Hippocampal formation (tissue), 2 donors: ENCODE measurements at regions not wholly inside any gene's neighbourhood (a gene's known extent, or its start where the extent isn't known, plus 50 kb on each side); places are given as distances from the start of the nearest gene placed in this dataset.
"Not testable (repeated sequence)": the region's sequence is repeated elsewhere in the genome, so short reads cannot be mapped to it uniquely, and the experiment has no call there.

ENCODE experiments used
- DNase-seq, 2 donors: peaks; one replicate each; lab custom pipeline; 2025; lab: John Stamatoyannopoulos, UW

DNA sequence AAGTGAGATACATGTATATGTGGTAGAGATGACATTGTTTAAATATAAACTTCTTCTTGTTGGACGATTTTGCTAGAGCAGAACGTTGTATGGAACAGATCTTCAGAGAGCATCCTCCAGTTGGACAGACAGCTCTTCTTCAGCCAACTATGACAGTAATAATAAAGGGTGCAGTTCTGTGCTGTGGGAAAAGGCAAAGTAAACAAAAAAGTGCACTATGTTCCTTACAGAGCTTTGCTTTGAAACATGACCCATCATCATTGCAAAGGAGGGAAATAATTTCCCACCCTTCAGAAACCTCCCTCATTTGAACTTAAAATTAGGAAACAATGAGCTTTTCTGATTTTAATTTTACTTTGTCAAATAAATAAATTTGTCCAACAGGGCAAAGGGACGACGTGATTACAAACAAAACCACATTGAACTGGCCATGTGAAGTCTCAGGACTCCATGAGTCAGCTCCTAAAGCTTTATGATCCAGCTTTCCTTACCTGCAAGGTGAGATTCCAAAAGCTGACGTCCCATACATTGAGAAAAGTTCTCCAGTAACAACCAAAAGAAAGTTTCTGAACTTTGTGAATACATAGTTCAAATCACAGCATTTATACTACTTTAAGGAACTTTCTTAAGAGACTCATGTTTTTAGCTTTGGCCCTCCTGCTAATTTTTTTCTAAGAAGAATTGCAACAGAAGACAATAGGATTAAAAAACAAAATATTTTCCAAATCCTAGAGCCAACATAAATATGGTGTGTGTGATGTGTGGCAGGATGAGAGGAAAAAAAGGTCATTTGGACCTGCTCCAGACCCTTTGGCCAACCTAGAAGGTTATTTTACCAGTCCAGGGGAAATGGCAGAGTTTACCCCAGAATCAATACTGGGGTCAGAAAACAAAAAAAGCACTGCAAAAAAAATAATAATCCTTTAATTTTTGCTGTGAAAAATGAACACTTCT is 565.4 kb upstream of the NRP1 start:
- DNase-seq: no peak

DNA sequence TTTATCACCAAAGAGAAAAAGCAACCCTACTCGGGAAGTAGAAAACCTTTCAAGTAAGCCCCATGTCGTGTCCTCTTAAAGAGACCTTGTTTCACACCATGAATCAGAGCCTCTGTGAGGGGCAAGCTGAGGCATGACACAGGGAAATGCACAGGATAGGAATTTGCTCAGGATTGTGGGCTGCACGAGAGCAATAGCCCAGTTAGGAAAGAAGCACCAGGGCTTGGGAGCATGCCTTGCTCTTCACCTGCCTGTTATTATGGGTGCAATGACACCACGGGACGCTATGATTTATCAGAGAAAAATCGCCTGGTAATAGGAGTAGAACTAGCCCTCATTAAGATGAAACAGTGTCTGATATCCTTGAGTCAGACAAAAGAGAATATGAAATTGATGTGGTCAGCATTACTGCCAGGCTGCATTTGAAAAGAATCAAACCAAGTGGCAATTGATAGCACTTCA is 562.9 kb upstream of the NRP1 start:
- DNase-seq: no peak

DNA sequence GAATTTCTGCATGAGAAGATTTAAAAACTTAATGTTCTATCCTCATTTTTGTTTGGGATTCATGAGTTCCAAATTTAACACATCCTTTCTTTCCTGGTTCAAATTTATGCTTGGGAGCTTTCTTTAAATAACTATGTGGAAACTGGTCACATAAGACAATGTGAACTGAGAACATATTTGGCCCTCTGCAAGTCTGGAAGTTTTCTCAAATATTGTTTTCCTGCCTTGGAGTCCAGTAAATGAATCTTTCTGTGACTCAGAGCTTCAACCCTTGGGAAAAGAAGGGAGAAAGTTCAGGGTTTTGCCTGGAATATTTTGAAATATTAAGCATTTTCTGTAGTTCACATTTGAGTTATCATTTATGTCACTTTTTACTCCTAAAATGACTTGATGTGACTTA is 559.0 kb upstream of the NRP1 start:
- no peak for DNase-seq

DNA sequence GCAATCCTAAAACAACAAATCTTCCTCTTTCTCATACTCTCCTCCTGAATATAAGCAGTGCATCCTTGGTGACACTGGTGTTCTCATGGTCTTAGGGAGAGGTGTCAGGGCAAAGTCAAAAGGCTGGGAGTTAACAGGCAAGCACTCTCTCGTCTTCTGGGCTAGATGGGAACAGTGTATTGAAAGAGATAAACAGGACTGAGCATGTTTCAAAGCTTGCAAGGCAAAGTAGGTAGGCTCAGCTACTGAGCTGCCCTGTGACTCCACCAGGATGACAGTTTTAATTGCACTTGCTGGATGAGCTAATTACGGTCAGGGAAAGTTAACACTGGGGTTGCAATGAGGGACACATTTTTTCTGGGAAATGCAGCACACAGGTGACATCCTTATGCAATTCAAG is 554.9 kb upstream of the NRP1 start:
- no peak for DNase-seq

DNA sequence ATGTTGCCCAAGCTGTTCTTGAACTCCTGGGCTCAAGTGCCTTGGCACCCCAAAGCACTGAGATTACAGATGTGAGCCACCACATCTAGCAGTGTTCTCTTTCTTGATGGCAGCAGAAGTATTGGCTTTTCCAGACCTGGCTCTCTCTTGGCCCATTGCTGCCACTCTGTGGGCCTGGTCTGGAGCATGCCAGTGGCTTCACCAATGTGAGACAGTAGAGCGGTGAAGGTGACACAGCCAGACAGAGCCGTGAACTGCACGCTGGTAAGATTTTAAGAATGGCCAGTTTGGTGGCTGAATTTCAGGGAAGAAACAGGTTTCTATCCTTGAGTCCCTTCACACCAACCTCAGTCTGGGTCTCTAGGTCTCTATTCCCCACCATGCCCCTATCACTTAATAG is 552.7 kb upstream of the NRP1 start:
- no peak for DNase-seq

DNA sequence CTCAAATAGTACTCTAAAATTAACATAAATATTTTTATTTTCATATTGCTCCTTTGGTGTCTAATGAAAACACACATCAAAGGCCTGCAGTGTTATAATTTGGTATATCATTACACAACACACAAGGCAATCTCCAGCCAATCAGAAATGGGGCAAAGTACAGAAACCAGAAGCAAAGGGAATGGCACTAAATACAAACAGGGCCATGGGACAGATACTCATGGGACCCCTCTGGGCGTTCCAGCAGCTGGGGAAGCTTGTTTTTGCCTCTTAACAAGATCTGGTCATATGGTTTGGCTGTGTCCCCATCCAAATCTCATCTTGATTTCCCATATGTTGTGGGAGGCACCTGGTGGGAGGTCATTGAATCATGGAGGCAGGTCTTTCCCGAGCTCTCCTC is 551.8 kb upstream of the NRP1 start:
- DNase-seq: no peak

DNA sequence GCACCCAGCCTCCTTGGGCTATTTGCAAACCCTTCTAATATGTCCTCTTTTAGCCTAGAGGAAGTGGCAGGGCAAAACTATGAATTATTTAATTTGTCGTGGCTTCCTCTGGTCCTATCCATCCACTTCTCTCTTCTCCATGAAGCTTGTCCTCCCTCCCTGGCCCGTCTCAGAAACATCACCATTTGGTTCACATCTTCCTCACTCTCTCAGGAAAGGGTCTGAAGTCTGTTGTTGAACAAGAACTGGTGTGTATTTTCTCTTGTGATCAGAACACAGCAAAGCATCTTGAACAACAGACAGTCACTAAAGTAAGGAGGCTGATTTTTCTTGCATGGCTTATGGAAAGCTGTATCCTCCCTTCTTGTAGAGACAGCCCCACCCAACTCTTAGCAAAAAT is 550.1 kb upstream of the NRP1 start:
- no peak for DNase-seq

DNA sequence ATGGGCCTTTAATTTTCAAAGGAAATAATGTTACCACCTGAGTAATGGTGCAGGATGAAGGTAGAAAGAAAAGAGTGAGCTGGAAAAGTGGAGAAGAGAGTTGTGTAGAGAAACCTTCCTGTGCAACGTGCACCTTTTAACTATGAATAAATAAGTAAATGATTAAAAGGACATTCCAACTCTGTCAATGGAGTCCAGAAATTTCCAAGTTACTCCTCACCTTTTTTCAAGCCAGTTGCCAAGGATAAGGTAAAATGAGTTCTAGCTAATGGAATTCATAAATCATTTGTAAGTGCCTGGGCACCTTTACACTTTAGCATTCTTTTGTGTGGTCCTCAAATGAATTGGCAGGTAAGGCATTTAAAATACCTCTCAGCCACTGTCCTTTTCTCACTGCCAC is 549.4 kb upstream of the NRP1 start:
- no peak for DNase-seq

DNA sequence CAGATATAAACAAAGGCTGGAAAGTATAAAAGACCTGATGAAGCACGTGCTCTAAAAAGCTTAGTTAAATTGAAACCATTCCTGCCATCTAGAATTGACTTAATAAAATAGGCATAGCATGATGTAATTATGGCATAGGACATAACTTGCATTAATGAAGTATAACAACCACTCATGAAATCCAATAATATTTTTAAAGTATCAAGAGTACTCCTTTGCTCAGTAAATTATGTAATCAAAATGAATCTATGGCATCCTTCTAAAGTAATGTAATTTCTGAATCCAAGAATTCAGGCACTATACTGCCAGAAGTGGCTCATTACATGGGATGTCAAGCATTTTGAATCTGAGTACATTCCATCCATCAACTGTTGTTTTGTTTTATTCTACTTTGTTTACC is 548.5 kb upstream of the NRP1 start:
- no peak for DNase-seq

DNA sequence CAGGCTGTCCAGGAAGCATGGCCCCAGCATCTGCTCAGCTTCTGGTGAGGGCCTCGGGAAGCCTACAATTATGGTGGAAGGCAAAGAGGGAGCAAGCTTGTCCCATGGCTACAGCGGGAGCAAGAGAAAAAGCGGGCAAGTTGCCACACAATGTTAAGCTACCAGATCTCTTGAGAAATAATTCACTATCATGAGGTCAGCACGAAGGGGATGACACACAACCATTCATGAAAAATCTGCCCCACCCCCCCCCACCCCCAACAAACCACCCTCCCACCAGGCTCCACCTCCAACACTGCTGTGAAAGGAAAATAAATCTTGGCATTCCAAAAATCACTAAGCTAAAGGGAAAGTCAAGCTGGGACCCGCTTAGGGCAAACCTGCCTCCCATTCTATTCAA is 545.8 kb upstream of the NRP1 start:
- DNase-seq: no peak

DNA sequence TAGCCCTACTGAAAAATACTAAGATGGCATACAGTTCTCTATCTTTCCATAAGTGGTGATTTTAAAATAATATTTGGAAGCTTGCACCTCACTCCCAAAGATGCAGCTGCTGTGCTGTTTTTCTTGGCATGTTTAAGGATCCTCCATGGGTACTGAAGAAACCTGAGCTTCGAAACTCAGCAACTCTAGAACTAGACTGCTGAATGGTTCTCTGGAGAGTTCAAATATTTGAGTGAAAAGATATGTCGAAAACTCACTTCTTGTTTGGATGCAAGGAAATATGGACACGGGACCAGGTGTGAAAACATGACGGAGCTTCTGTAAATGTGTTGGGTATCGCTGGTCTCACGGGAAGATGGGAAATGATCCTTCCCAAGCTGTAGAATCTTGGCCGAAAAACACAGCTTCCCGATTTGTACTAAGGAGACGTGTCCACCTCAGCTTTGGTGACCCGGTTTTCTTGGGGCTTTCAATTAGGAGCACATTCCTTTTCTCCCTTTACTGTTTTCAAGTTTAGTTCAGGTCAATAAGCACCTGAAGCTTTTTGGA is 543.8 kb upstream of the NRP1 start:
- DNase-seq: no peak

DNA sequence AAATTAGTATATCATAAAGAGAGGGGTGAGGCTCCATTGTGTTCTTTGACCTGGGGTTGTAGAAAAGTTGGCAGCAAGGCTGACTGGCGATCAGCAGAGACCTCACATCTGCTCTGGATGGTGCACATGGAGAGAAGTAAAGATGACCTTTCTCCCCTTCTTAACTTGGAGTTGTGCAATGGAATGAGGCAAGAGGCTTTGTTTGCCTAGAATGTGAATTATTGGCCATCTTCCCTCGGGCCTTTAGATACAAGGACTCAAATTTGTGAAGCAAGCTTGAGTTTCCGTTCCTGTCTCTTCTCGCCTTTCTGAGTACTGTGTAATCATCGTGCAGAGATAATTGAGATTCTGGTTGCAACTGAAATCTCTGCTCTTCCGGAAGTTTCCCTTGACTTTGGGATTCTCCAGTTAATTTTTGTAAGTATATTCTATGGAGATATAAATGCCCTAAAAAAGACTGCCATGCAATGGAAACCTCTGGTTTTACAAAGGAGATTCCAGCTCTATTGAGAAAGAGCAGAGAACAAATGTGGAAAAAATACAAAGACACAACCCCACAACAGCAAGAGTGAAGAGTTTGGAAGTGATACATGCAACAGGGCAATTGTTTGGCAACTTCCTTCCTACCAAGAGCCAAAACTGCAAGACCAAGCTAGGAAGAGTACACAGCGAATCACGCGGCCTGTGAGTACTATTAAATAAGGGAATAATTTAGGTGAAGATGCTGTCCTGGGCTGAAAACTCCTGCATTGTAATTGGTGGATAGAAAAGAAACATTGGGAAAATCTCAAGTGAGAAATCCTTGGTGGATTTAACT is 542.3 kb upstream of the NRP1 start:
- no peak for DNase-seq

DNA sequence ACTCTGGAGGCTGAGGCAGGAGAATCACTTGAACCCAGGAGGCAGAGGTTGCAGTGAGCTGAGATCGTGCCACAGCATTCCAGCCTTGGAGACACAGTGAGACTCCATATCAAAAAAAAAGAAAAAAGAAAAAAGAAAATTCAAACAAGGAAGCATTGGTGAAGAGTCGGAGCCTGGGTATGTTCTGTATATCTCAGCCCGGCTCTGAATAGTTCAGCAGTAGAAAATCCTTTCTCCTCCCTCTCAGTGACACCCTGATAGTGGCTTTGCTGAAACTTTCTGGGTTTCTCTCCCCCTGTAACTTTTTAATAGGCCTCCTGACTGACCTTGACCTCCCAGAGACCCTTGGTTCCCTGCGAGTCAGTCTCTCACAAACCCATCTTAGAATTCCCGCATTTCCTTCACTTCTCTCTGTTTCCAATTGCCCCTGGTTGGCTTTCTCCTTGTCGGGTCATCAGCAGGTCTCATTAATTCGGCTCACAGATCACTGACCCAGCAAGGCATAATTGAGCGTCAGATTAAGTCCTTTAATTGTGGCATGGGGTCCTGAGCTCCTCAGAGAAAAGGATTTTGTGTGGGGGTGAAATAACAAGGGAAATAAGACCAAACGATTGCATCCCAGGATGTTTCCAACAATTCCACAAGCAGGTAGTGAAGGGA is 541.6 kb upstream of the NRP1 start:
- no peak for DNase-seq

DNA sequence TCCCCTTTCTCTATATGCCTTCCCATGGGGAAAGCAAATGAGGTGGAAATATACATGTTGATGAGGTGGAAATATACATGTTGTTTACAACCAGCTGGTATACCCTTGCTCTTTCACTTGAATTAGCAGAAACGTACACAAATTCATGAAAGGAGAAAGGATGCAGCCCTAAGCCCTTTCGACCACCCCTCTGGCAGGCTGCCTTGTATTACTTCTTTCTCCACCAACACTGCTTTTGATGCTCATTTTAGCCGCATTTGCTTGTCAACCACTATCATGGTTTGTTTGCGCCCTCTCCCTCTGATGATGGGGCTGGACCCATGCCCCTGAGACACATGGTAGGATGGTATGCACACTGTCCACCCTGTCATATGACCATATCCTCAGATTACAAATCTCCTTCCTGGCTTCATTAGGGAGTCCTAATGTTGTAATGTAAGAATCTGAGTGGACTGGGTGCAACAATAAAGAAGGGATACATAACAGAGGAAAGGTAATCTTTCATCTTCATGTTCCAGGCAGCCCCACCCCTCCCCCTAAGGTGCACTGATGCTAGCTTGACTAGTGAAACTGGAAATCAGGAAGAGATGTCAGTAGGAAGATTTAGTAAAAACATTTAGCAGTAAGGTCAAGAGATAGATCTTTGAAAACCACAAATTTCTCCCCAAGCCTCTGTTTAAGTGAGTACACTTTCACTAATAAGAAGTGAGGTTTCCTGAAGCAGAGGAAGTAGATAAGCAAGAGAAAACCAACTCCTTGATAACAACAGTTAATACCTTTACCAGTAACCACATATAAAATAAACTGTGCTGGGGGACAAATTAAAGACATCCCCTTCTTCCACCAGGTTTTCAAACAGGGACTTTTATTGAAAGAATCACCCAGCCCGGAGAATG is 536.8 kb upstream of the NRP1 start:
- no peak for DNase-seq

DNA sequence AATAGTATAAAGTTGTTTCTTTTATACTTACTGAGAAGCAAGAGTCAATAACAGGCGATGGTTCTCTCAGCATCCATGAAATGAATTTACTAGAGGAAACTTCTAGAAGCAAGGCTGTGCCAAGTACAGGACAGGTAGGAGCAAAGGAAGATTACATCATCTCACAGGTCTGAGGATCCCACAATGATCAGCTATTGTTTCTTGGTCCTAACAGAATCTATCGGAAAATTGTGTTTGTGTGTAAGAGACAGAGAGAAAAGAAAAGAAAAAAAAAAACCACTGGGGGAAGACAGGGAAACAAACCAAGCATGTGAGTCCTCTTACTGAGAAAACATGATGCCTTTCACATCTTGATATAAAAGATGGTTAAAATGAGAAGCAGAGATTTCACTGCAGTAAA is 535.0 kb upstream of the NRP1 start:
- DNase-seq: no peak

DNA sequence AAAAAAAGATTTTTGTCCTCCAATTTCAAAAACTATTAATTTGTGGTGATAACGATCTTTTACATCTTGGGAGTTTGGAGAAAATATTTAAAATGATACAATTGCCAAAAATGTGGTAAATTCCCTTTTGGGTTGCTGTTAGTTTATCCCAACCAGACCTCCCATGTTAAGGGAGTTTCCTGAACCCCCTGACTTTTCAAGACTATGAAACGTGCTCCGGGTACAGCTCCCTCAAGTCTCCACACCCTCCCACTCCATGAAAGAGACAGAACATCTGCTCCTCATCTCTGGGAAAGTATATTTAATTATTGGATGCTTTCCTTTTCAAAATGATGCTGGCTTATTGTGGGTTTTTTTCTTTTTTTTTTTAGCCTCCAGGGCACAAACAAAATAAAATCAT is 534.6 kb upstream of the NRP1 start:
- DNase-seq: no peak

DNA sequence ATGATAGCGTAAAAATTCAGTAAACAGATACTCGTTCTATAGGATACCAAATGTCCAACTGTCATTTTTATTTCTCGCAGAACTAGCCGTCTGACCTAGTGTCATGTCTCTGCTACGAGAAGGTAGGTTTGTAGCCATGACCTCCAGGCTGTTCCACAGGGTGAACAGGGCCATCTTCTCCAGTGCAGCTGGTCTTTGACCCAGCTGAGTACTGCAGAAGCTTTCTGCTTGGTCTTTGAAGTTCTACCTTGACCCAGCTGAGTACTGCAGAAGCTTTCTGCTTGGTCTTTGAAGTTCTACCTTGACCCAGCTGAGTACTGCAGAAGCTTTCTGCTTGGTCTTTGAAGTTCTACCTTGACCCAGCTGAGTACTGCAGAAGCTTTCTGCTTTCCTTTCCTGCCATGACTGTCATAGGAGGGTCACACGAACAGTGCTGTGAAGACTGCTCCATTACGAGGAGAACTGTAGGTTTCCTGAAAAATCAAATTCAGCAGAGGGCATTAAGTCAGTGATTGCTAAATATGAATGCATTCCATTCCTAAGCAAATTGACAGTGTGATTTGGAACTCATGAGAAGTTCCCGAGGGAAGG is 532.8 kb upstream of the NRP1 start:
- DNase-seq: not testable (repeated sequence)

DNA sequence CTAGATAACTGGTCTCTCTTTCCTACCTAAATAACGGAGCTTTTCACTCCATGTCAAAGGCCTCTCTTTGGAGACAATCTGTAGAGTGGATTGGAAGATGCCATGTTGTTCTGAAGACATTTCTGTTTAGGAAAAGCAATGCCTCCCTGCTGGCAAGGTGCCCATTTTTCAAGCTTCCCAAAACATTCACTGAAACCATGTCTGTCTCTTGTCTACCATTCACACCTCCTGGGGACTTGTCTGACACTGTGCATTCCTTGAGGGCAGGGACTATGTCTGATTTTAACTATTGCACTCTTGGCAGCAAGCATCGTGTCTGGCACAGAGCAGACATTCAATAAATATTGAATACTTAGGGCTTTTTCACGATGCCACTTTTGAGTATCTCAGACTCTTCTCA is 528.9 kb upstream of the NRP1 start:
- DNase-seq: no peak

DNA sequence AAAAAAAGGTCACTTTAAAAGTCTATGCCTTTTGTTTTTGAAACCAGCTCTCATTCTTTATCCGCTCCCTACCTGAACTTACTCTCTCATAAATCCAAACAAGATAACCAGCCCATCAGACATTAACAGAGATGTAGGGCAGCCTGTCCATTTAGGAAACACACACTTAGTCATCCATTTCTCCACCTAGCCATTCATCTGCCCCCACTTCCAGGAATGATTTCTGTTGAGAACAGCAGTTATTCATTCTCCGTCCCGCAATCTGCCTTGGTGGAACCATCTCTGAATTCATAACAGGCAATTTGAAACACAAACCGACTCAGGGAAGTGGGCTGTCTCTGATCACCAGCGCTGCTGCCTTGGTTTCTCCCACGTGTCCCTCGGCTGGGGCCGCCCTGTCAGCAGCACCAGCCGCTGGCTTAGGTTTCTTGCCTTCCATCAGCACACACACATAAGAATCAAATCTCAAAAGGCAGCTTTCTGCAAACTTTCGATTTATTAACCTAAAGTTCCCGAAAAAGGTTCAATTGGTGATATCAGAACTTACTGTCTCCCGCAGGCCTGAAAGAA is 528.2 kb upstream of the NRP1 start:
- no peak for DNase-seq

DNA sequence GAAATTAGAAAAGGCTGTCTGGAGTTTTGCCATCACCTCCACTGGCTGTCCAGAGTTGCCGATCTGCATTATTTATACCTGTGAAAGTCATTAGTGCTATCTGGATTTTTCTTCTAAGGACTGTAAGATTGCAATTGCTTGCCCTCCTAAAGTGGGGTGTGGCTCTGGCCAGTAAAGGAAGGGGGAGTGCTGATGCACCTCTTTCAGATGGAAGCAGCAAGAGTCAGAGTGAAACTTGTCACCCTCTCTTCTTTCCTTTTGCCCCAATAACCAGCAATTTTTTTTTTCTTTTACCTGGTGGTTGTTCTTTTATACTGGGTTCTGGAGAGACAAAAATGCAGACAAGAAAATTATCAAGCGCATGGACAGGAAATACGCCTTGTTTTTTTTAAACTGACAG is 527.4 kb upstream of the NRP1 start:
- DNase-seq: no peak
